Adrenal gland (tissue), 5 donors: ENCODE measurements at regions not wholly inside any gene's neighbourhood (a gene's known extent, or its start where the extent isn't known, plus 50 kb on each side); places are given as distances from the start of the nearest gene placed in this dataset.

Experiments
- POLR2A ChIP-seq, 2 donors: fragments of 450-650 bp; IDR thresholded peaks; one replicate each; pipeline ENCODE4 v1.6.1; 2017; ENCODE audit warnings: antibody characterized with exemption in 2 of 2, mild to moderate bottlenecking in 2 of 2, moderate library complexity in 1 of 2
- TF ChIP-seq, protein P1 (sequence below), 6 experiments: fragments of 450-650 bp in 4 of 6; fragments of 200-600 bp in 2 of 6; sonication (generic) in 1 of 6; IDR thresholded peaks; 1 replicate in 5 of 6; 2 replicates in 1 of 6; pipeline versions ENCODE4 v1.5.1 to v1.8.0; 2016 to 2021; ENCODE audit warnings: antibody characterized with exemption in 6 of 6, mild to moderate bottlenecking in 2 of 6, moderate library complexity in 1 of 6
- donor health status: DM: no; HTN: no; CAD: no.

GRCh38 chr9:28050046-28050445, 476.8 kb upstream of the C9orf72 start:
- TF ChIP-seq, protein P1, sequence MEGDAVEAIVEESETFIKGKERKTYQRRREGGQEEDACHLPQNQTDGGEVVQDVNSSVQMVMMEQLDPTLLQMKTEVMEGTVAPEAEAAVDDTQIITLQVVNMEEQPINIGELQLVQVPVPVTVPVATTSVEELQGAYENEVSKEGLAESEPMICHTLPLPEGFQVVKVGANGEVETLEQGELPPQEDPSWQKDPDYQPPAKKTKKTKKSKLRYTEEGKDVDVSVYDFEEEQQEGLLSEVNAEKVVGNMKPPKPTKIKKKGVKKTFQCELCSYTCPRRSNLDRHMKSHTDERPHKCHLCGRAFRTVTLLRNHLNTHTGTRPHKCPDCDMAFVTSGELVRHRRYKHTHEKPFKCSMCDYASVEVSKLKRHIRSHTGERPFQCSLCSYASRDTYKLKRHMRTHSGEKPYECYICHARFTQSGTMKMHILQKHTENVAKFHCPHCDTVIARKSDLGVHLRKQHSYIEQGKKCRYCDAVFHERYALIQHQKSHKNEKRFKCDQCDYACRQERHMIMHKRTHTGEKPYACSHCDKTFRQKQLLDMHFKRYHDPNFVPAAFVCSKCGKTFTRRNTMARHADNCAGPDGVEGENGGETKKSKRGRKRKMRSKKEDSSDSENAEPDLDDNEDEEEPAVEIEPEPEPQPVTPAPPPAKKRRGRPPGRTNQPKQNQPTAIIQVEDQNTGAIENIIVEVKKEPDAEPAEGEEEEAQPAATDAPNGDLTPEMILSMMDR (IDR thresholded peaks at IDR 0.05), result no peak
- TF ChIP-seq POLR2A (IDR thresholded peaks at IDR 0.05), result no peak
